ENCODE measurements at regions not wholly inside any gene's neighbourhood (a gene's known extent, or its start where the extent isn't known, plus 50 kb on each side); places are given as distances from the start of the nearest gene placed in this dataset.

DNA sequence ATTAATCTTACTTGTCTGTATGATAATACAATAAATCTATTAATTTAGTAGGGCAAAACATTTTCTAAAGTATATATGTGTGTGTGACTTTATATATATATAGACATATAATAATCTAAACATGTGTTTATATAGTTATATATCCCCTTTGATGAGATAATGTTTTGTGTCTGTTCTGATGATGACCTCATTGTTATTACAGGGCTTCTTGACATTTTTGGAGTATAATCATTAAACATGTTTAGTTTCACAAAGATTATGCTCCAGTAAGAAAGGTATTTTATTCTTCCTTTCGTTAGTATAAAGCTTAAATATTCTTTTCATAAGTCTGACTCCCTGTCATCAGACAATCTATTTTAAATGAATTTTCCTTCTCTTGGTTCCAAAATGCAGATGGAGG lies 62.3 kb upstream of the CABCOCO1 start:
- intact Hi-C loops (cut with micrococcal nuclease; ENCODE audit: unreplicated experiment): no loop called here

More for the DNA sequence above, 62.3 kb upstream of the CABCOCO1 start:
- ChIA-PET SMC1A (ENCODE audit: uncharacterized antibody, unreplicated experiment) (interaction anchor here (0.8 to 1.2 kb wide), 3 partner anchors 10 to 882 kb away, joined by 3 read pairs; no protein-coding TSS in a partner anchor), CTCF (interaction anchor here (1.0 kb wide), 1 partner anchor 10 kb away, joined by 3 read pairs; no protein-coding TSS in a partner anchor), POLR2A (no interaction called here), RAD21 (ENCODE audit: unreplicated experiment) (no interaction called here)
- no peak overlapping the region for H3K27ac ChIP-seq (ENCODE audit: control insufficient read depth, insufficient read depth)
- FAIRE-seq (no peak), ATAC-seq (no peak), DNase-seq (ENCODE audit: low read depth, low spot score) (no peak)
- H3K4me1 ChIP-seq (ENCODE audit: control insufficient read depth, insufficient read depth, low read length): no peaks in the 10 kb centered on the region
- H4K20me1 ChIP-seq (ENCODE audit: control insufficient read depth, insufficient read depth): no peaks in the 10 kb centered on the region
- no peak overlapping the region for H2AFZ ChIP-seq (ENCODE audit: control insufficient read depth, low read depth, low read length)
- no peak overlapping the region for H3K9ac ChIP-seq (ENCODE audit: control insufficient read depth, insufficient read depth, low read length)
- WGBS (ENCODE audit: insufficient coverage, insufficient replicate concordance, low lambda C conversion rate, missing lambda C conversion rate): 0% methylated on average over 1 of the region's 1 CpG
- no peaks in the 10 kb centered on the region; a peak in 1 of 4 replicates for H3K27me3 ChIP-seq (replicated peaks in 1 of 2; ENCODE audit: control insufficient read depth in 2 of 2, insufficient read depth in 2 of 2, low read length in 1 of 2)
- no peaks in the 10 kb centered on the region for H3K9me3 ChIP-seq (replicated peaks; ENCODE audit: control insufficient read depth, insufficient read depth, low read length)
- no peaks in the 10 kb centered on the region for H3K79me2 ChIP-seq (ENCODE audit: control insufficient read depth, insufficient read depth, low read length)
- no TSS peak for BruUV-seq (replicated peaks)
- H3K4me3 ChIP-seq: no peak overlapping the region
- TF ChIP-seq PAX5 (IDR thresholded peaks at IDR 0.05; ENCODE audit: borderline replicate concordance, low read depth, low read length) (no peak), POLR2AphosphoS2 (IDR thresholded peaks at IDR 0.05; ENCODE audit: low read depth, low read length) (no peak), POU2F2 (IDR thresholded peaks at IDR 0.05; ENCODE audit: borderline replicate concordance, low read depth, low read length) (no peak), TCF7 (IDR thresholded peaks at IDR 0.05; ENCODE audit: borderline replicate concordance) (no peak), MXI1 (IDR thresholded peaks at IDR 0.05; ENCODE audit: low read depth, low read length) (no peak), SP1 (IDR thresholded peaks at IDR 0.05; ENCODE audit: low read depth, low read length) (no peak), RAD51 (IDR thresholded peaks at IDR 0.05) (no peak), FOS (IDR thresholded peaks at IDR 0.05; ENCODE audit: borderline replicate concordance, extremely low read depth, insufficient read length) (no peak), JUND (IDR thresholded peaks at IDR 0.05; ENCODE audit: low read depth, low read length) (no peak), TARDBP (IDR thresholded peaks at IDR 0.05; ENCODE audit: borderline replicate concordance) (no peak), MEF2A (IDR thresholded peaks at IDR 0.05; ENCODE audit: insufficient read depth, low read depth, low read length) (no peak), POLR2A (IDR thresholded peaks at IDR 0.05; ENCODE audit: low read depth, low read length) (no peak), CHD1 (IDR thresholded peaks at IDR 0.05; ENCODE audit: low read depth, low read length) (no peak)
- TF ChIP-seq, protein P1, sequence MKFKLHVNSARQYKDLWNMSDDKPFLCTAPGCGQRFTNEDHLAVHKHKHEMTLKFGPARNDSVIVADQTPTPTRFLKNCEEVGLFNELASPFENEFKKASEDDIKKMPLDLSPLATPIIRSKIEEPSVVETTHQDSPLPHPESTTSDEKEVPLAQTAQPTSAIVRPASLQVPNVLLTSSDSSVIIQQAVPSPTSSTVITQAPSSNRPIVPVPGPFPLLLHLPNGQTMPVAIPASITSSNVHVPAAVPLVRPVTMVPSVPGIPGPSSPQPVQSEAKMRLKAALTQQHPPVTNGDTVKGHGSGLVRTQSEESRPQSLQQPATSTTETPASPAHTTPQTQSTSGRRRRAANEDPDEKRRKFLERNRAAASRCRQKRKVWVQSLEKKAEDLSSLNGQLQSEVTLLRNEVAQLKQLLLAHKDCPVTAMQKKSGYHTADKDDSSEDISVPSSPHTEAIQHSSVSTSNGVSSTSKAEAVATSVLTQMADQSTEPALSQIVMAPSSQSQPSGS (IDR thresholded peaks at IDR 0.05; ENCODE audit: low read length): no peak
- TF ChIP-seq, protein P2, sequence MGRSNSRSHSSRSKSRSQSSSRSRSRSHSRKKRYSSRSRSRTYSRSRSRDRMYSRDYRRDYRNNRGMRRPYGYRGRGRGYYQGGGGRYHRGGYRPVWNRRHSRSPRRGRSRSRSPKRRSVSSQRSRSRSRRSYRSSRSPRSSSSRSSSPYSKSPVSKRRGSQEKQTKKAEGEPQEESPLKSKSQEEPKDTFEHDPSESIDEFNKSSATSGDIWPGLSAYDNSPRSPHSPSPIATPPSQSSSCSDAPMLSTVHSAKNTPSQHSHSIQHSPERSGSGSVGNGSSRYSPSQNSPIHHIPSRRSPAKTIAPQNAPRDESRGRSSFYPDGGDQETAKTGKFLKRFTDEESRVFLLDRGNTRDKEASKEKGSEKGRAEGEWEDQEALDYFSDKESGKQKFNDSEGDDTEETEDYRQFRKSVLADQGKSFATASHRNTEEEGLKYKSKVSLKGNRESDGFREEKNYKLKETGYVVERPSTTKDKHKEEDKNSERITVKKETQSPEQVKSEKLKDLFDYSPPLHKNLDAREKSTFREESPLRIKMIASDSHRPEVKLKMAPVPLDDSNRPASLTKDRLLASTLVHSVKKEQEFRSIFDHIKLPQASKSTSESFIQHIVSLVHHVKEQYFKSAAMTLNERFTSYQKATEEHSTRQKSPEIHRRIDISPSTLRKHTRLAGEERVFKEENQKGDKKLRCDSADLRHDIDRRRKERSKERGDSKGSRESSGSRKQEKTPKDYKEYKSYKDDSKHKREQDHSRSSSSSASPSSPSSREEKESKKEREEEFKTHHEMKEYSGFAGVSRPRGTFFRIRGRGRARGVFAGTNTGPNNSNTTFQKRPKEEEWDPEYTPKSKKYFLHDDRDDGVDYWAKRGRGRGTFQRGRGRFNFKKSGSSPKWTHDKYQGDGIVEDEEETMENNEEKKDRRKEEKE (IDR thresholded peaks at IDR 0.05): no peak
- H3K36me3 ChIP-seq (ENCODE audit: control insufficient read depth in 2 of 2, insufficient read depth in 2 of 2, low read length in 1 of 2): no peaks in the 10 kb centered on the region
- in situ Hi-C loops (cut with MboI): no loop called here
- H3K4me2 ChIP-seq (ENCODE audit: control insufficient read depth, insufficient read depth): no peak overlapping the region
